ENCODE measurements at regions not wholly inside any gene's neighbourhood (a gene's known extent, or its start where the extent isn't known, plus 50 kb on each side); places are given as distances from the start of the nearest gene placed in this dataset.

- Histone ChIP-seq H2AFZ (ENCODE audit: low read length) (no peak overlapping the region), H4K5ac (ENCODE audit: insufficient read length, low read depth, low read length) (no peak overlapping the region), H4K91ac (ENCODE audit: insufficient read length, low read depth, low read length) (no peak overlapping the region), H3K9me3 (ENCODE audit: control insufficient read depth, low read depth, low read length) (no peaks in the 10 kb centered on the region), H2BK15ac (ENCODE audit: low read depth, low read length) (no peak overlapping the region), H3K27me3 (ENCODE audit: insufficient read depth, low read length) (no peaks in the 10 kb centered on the region), H3K23me2 (ENCODE audit: insufficient read length, low read depth, low read length, poor library complexity, severe bottlenecking) (no peaks in the 10 kb centered on the region), H3K9ac (ENCODE audit: extremely low read depth, insufficient read length, low read length) (no peak overlapping the region), H3K14ac (ENCODE audit: insufficient read depth, low read length) (no peak overlapping the region), H3K18ac (ENCODE audit: insufficient read length, low read depth, low read length) (no peak overlapping the region), H2BK20ac (ENCODE audit: low read depth, low read length, poor library complexity, severe bottlenecking) (no peak overlapping the region), H3K79me1 (ENCODE audit: insufficient read depth, low read depth, low read length, poor library complexity, severe bottlenecking) (no peaks in the 10 kb centered on the region), H3T11ph (ENCODE audit: low read length) (no peak overlapping the region), H3K23ac (ENCODE audit: insufficient read length, low read depth, low read length) (no peak overlapping the region), H3K4ac (ENCODE audit: low read depth, low read length) (no peak overlapping the region), H2BK5ac (ENCODE audit: insufficient read length, low read length) (no peak overlapping the region), H3K79me2 (ENCODE audit: insufficient read depth, low read length) (no peaks in the 10 kb centered on the region), H3K27ac (ENCODE audit: insufficient read length, low read depth, low read length) (no peak overlapping the region), H3K4me1 (ENCODE audit: insufficient read depth, low read length) (no peaks in the 10 kb centered on the region), H2BK12ac (ENCODE audit: insufficient read length, low read depth, low read length) (no peak overlapping the region), H4K20me1 (ENCODE audit: control insufficient read depth, insufficient read depth, insufficient read length) (no peaks in the 10 kb centered on the region), H3K4me2 (ENCODE audit: insufficient read depth, insufficient read length, low read length) (no peak overlapping the region), H4K8ac (replicated peaks; ENCODE audit: insufficient read length, low read depth, low read length) (no peak overlapping the region), H2AK5ac (ENCODE audit: insufficient read length, low read length) (no peak overlapping the region), H3K56ac (ENCODE audit: insufficient read length, low read depth, low read length) (no peak overlapping the region), H2BK120ac (ENCODE audit: low read depth, low read length, poor library complexity, severe bottlenecking) (no peak overlapping the region)
- 0 out of 7 replicates have a peak overlapping the region, but pooled peaks of 1 of the 3 experiments have one; percentile 8 for H3K27ac Mint-ChIP-seq
- H3K4me1 Mint-ChIP-seq = peaks cover 5 to 6% of the 10 kb centered on the region in 2 experiments
- H3K4me3 Mint-ChIP-seq = no peak overlapping the region
- no peak for TF ChIP-seq CTCF (conservative IDR thresholded peaks at IDR 0.05)
- peak; percentile 38 for DNase-seq
- H3K27me3 Mint-ChIP-seq (ENCODE audit: low read depth) = no peaks in the 10 kb centered on the region; the same call in 1 of the 2 replicates
- no peaks in the 10 kb centered on the region for H3K9me3 Mint-ChIP-seq
- WGBS (ENCODE audit: extremely low coverage, insufficient read length, low lambda C conversion rate) = no CpG with 5 or more reads among the region's 11 CpGs
- no peaks in the 10 kb centered on the region for H3K36me3 Mint-ChIP-seq (ENCODE audit: insufficient read depth in 1 of 3, low read depth in 3 of 3)
Observed at GRCh38 chr4:187565416-187565815, 430.2 kb upstream of the ZFP42 start.
